HFF-Myc (cell line): ENCODE measurements at regions not wholly inside any gene's neighbourhood (a gene's known extent, or its start where the extent isn't known, plus 50 kb on each side); places are given as distances from the start of the nearest gene placed in this dataset.
"Not testable (repeated sequence)": the region's sequence is repeated elsewhere in the genome, so short reads cannot be mapped to it uniquely, and the experiment has no call there.

ENCODE experiments used
- DNase-seq: peaks from one replicate; pipeline ENCODE4 v3.0.0-alpha.2; 2011; ENCODE audit warnings: low read depth; ENCODE audit errors: extremely low read depth
- H3K4me3 ChIP-seq: replicated peaks from 2 replicates; pipeline ENCODE4 v1.5.1; 2011; ENCODE audit warnings: low read depth, mild to moderate bottlenecking, control low read depth, low read length
- CTCF ChIP-seq: IDR thresholded peaks from 2 replicates; pipeline ENCODE4 v1.5.1; 2012; ENCODE audit warnings: mild to moderate bottlenecking, low read depth, low read length, control low read depth; ENCODE audit errors: missing control alignments

DNA sequence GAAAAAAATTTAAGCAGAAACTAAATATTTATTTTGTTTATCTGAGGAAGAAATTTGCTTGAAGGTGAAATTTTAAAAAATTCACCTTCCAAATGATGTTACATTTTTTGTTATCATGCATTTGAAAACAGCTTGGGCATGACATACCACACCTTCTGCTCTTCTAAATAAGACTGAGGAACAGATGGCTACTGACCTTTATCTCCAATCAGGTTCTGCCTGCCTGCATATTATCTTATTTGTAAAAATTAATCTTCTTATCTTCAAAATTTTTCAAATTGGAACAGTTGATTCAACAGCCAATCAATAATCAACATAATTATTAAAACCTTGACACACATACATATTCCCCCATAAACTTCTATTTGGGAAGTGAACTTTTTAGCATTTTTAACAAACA is 641.8 kb upstream of the ZNF385D start:
- TF ChIP-seq CTCF, result no peak
- DNase-seq, result no peak
- H3K4me3 ChIP-seq, result no peak overlapping the region

DNA sequence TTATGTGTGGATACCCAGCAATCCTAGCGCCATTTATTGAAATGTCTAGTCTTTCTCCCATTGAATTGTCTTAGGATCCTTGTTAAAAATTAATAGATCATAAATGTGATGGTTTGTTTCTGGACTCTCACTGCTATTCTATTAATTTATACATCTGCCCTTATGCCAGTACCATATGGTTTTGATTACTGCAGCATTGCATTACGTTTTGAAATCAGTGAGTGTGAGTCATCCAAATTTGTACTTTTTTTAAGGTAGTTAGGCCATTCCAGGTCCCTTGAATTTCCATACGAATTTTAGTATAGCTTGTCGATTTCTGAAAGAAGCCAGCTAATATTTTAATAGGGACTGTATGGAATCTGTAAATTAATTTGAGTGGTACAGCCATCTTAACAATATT is 648.6 kb upstream of the ZNF385D start:
- DNase-seq, result peak; percentile 2
- no peak for TF ChIP-seq CTCF
- no peak overlapping the region for H3K4me3 ChIP-seq

DNA sequence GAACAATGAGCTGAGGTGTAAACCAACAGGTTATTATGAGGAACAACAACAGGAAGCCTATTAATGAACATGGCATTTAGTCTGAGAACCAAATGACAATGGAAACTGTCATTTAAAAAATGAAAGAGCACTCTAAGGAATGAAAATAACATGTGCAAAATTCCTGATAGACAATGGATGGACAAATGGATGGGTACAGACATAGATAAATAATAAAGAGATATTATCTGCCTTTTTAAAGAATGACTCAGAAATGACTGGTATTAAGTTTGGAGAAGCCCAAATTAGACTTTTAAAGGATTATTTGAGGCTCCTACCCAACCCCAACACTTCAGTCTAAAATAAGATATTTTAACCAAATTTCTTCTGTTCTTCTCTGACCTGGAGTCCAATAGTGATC is 650.5 kb upstream of the ZNF385D start:
- no peak overlapping the region for H3K4me3 ChIP-seq
- no peak for DNase-seq
- TF ChIP-seq CTCF, result no peak

- no peak for DNase-seq
- TF ChIP-seq CTCF, result no peak
Measured at GRCh38 chr3:22414239-22414638, 663.2 kb upstream of the ZNF385D start.

DNA sequence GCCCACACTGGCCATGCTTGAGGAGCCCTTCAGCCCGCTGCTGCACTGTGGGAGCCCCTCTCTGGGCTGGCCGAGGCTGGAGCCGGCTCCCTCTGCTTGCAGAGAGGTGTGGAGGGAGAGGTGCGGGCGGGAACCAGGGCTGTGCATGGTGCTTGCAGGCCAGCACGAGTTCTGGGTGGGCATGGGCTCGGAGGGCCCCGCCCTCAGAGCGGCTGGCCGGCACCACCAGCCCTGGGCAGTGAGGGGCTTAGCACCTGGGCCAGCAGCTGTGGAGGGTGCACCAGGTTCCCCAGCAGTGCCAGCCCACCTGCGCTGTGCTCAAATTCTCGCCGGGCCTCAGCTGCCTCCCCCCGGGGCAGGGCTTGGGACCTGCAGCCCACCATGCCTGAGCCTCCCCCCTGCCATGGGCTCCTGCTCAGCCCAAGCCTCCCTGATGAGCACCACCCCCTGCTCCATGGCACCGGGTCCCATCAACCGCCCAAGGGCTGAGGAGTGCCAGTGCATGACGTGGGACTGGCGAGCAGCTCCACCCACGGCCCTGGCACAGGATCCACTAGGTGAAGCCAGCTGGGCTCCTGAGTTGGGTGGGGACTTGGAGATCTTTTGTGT is 665.9 kb upstream of the ZNF385D start:
- not testable (repeated sequence) for H3K4me3 ChIP-seq, DNase-seq

More at GRCh38 chr3:22414239-22414638, 663.2 kb upstream of the ZNF385D start:
- no peak overlapping the region for H3K4me3 ChIP-seq

DNA sequence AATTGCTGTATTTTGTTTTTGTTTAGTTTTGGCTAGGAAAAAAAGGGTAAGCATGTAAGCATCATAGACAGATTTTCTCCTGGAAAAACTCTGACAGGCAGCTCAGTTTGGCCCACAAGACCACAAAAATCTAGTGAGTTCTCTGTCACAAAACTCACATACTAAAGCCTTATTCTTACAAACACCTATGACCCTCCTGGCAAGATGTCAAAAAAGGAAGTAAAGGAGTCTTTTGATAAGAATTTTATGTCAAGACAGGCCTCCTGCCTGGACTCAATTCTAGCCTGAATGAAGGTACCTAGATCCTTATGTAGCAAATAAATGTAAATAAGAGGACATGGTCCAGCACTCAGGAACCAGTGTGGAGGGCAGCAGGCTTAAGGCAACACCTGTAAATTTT is 668.3 kb upstream of the ZNF385D start:
- TF ChIP-seq CTCF, result no peak
- H3K4me3 ChIP-seq, result no peak overlapping the region
- no peak for DNase-seq

- no peak for DNase-seq
- H3K4me3 ChIP-seq, result no peak overlapping the region
- TF ChIP-seq CTCF, result no peak
Measured at GRCh38 chr3:22421589-22421988, 670.6 kb upstream of the ZNF385D start.
